IMR-90 (cell line): ENCODE measurements at regions not wholly inside any gene's neighbourhood (a gene's known extent, or its start where the extent isn't known, plus 50 kb on each side); places are given as distances from the start of the nearest gene placed in this dataset.

Experiments used
- ATAC-seq: fragments of 200-7000 bp; cut with Tn5 transposase; 2 replicates; pipeline ENCODE4 v1.9.1; 2020; ENCODE audit warnings: low read depth, mild to moderate bottlenecking, moderate library complexity
- BruUV-seq: library from RNA; stranded (reverse); fragments of 400-500 nt; replicated peaks from 2 replicates; lab custom pipeline; 2021; lab: Mats Ljungman, UMichigan
- CTCF ChIA-PET: fragments of 300-600 bp; formaldehyde crosslinking; extraction: SDS; loops from one replicate; lab custom pipeline; 2021; ENCODE audit warnings: antibody characterized with exemption; lab: Yijun Ruan, JAX
- POLR2A ChIA-PET: fragments of 300-600 bp; sonication (Branson Sonifier 250); formaldehyde crosslinking; loops from one replicate; lab custom pipeline; 2022; ENCODE audit warnings: antibody characterized with exemption; ENCODE audit not compliant: unreplicated experiment; lab: Charles Lee
- DNase-seq: peaks from one replicate; pipeline ENCODE4 v3.0.0; 2013
- H2AFZ ChIP-seq: replicated peaks from 2 replicates; pipeline ENCODE3; 2013; ENCODE audit warnings: low read length, mild to moderate bottlenecking; ENCODE audit not compliant: poor library complexity
- H2AK5ac ChIP-seq: 2 replicates; pipeline ENCODE4 v1.6.1; 2013; ENCODE audit warnings: low read depth, low read length, inconsistent platforms
- H2AK9ac ChIP-seq: replicated peaks from 2 replicates; pipeline ENCODE3; 2013; ENCODE audit warnings: mild to moderate bottlenecking, low read depth, low read length, moderate library complexity; ENCODE audit not compliant: poor library complexity
- H2BK120ac ChIP-seq: 2 replicates; pipeline ENCODE4 v1.6.1; 2013; ENCODE audit warnings: low read depth, low read length, inconsistent platforms
- H2BK15ac ChIP-seq: 3 replicates; pipeline ENCODE4 v1.6.1; 2013; ENCODE audit warnings: low read depth, low read length, inconsistent platforms
- H2BK20ac ChIP-seq: 2 replicates; pipeline ENCODE4 v1.6.1; 2013; ENCODE audit warnings: low read depth, mild to moderate bottlenecking, inconsistent platforms, low read length, moderate library complexity
- H2BK5ac ChIP-seq: 2 replicates; pipeline ENCODE4 v1.6.1; 2013; ENCODE audit warnings: mild to moderate bottlenecking, low read depth, low read length, inconsistent platforms; ENCODE audit not compliant: poor library complexity, severe bottlenecking
- H3K14ac ChIP-seq: replicated peaks from 2 replicates; pipeline ENCODE4 v1.6.1; 2013; ENCODE audit warnings: low read depth, low read length, inconsistent platforms
- H3K18ac ChIP-seq: 2 replicates; pipeline ENCODE4 v1.6.1; 2013; ENCODE audit warnings: low read depth, low read length, control low read depth
- H3K23ac ChIP-seq: 2 replicates; pipeline ENCODE4 v1.6.1; 2013; ENCODE audit warnings: low read depth, low read length, inconsistent platforms
- H3K27ac ChIP-seq: 2 replicates; pipeline ENCODE4 v1.5.1; 2013; ENCODE audit warnings: mild to moderate bottlenecking, control low read depth, low read length; ENCODE audit not compliant: insufficient read depth
- H3K27me3 ChIP-seq: 2 replicates; pipeline ENCODE4 v1.6.1; 2013; ENCODE audit warnings: low read length; ENCODE audit not compliant: control insufficient read depth, insufficient read depth
- H3K36me3 ChIP-seq: 2 replicates; pipeline ENCODE4 v1.6.1; 2013; ENCODE audit warnings: low read length, mixed read lengths; ENCODE audit not compliant: control insufficient read depth, insufficient read depth
- H3K4ac ChIP-seq: 2 replicates; pipeline ENCODE4 v1.6.1; 2013; ENCODE audit warnings: low read depth, low read length, inconsistent platforms
- H3K4me1 ChIP-seq: 2 replicates; pipeline ENCODE4 v1.6.1; 2013; ENCODE audit warnings: low read length, mixed read lengths; ENCODE audit not compliant: control insufficient read depth, insufficient read depth
- H3K4me2 ChIP-seq: 2 replicates; pipeline ENCODE4 v1.6.1; 2013; ENCODE audit warnings: low read depth, mild to moderate bottlenecking, control low read depth, low read length, moderate library complexity
- H3K4me3 ChIP-seq: 2 replicates; pipeline ENCODE4 v1.5.1; 2013; ENCODE audit warnings: low read depth, mild to moderate bottlenecking, control low read depth, low read length, moderate library complexity; ENCODE audit not compliant: insufficient read depth
- H3K56ac ChIP-seq: 2 replicates; pipeline ENCODE4 v1.6.1; 2013; ENCODE audit warnings: low read length, inconsistent platforms; ENCODE audit not compliant: insufficient read depth; ENCODE audit errors: extremely low read depth
- H3K79me1 ChIP-seq, 2 experiments: 2 replicates each; pipeline ENCODE4 v1.6.1; 2013; ENCODE audit warnings: low read length in 2 of 2, inconsistent platforms in 1 of 2, low read depth in 1 of 2
- H3K9ac ChIP-seq: 2 replicates; pipeline ENCODE4 v1.6.1; 2013; ENCODE audit warnings: low read depth, low read length, control low read depth
- H3K9me1 ChIP-seq: 2 replicates; pipeline ENCODE4 v1.6.1; 2013; ENCODE audit warnings: low read length, inconsistent platforms; ENCODE audit not compliant: insufficient read depth
- H3K9me3 ChIP-seq: 2 replicates; pipeline ENCODE4 v1.6.1; 2013; ENCODE audit warnings: low read length; ENCODE audit not compliant: control insufficient read depth, insufficient read depth
- H4K20me1 ChIP-seq: 2 replicates; pipeline ENCODE4 v1.6.1; 2013; ENCODE audit warnings: low read length, inconsistent platforms; ENCODE audit not compliant: insufficient read depth
- H4K5ac ChIP-seq: 2 replicates; pipeline ENCODE4 v1.6.1; 2013; ENCODE audit warnings: mild to moderate bottlenecking, low read depth, low read length, control low read depth
- H4K8ac ChIP-seq, 2 experiments: 2 replicates each; pipeline ENCODE4 v1.6.1; 2013; ENCODE audit warnings: low read depth in 2 of 2, low read length in 2 of 2, control low read depth in 1 of 2, inconsistent platforms in 1 of 2
- H4K91ac ChIP-seq: 2 replicates; pipeline ENCODE4 v1.6.1; 2013; ENCODE audit warnings: low read depth, low read length, inconsistent platforms; ENCODE audit not compliant: insufficient read depth
- BHLHE40 ChIP-seq: fragments of 150-350 bp; IDR thresholded peaks from 2 replicates; pipeline ENCODE4 v1.6.1; 2016; ENCODE audit warnings: mild to moderate bottlenecking, low read depth, low read length
- CHD1 ChIP-seq: IDR thresholded peaks from 2 replicates; pipeline ENCODE4 v1.6.1; 2012; ENCODE audit warnings: low read depth, low read length, improper control_type of control experiment
- CTCF ChIP-seq: conservative IDR thresholded peaks from 2 replicates; pipeline ENCODE4 v1.5.1; 2012; ENCODE audit warnings: mild to moderate bottlenecking, low read depth, low read length, improper control_type of control experiment
- ELK1 ChIP-seq: fragments of 150-350 bp; IDR thresholded peaks from 2 replicates; pipeline ENCODE4 v1.6.1; 2016; ENCODE audit warnings: low read depth, mild to moderate bottlenecking, low read length, moderate library complexity, borderline replicate concordance
- FOS ChIP-seq: fragments of 150-350 bp; IDR thresholded peaks from 2 replicates; pipeline ENCODE4 v1.6.1; 2016; ENCODE audit warnings: low read depth, low read length
- MAFK ChIP-seq: IDR thresholded peaks from 2 replicates; pipeline ENCODE4 v1.6.1; 2012; ENCODE audit warnings: low read depth, low read length, improper control_type of control experiment
- MAZ ChIP-seq: IDR thresholded peaks from 2 replicates; pipeline ENCODE4 v1.6.1; 2012; ENCODE audit warnings: low read depth, mild to moderate bottlenecking, low read length, improper control_type of control experiment, moderate library complexity, borderline replicate concordance
- POLR2A ChIP-seq: IDR thresholded peaks from 2 replicates; pipeline ENCODE4 v1.6.1; 2012; ENCODE audit warnings: mild to moderate bottlenecking, low read depth, low read length
- RAD21 ChIP-seq: IDR thresholded peaks from 2 replicates; pipeline ENCODE4 v1.6.1; 2012; ENCODE audit warnings: low read length, improper control_type of control experiment
- RCOR1 ChIP-seq: IDR thresholded peaks from 2 replicates; pipeline ENCODE4 v1.6.1; 2012; ENCODE audit warnings: mild to moderate bottlenecking, low read length, improper control_type of control experiment; ENCODE audit not compliant: insufficient replicate concordance
- RFX5 ChIP-seq: IDR thresholded peaks from 2 replicates; pipeline ENCODE4 v1.8.0; 2012; ENCODE audit warnings: low read depth, mild to moderate bottlenecking, low read length, moderate library complexity
- SMC3 ChIP-seq: fragments of 150-350 bp; IDR thresholded peaks from 2 replicates; pipeline ENCODE4 v1.6.1; 2016; ENCODE audit warnings: low read depth, mild to moderate bottlenecking, antibody characterized with exemption, low read length, moderate library complexity
- USF2 ChIP-seq: fragments of 150-350 bp; IDR thresholded peaks from 2 replicates; pipeline ENCODE4 v1.6.1; 2017; ENCODE audit warnings: mild to moderate bottlenecking, antibody characterized with exemption, low read length, low read depth
- WGBS, 2 experiments: methylation state at CpG; one replicate each; pipeline versions ENCODE4 v1.1.5 to v1.1.7; 2013; ENCODE audit warnings: missing lambda C conversion rate in 2 of 2; ENCODE audit not compliant: insufficient read length in 1 of 2; ENCODE audit errors: extremely low coverage in 2 of 2; 5-methylcytosine and 5-hydroxymethylcytosine counted together
- dilution Hi-C: fragments of 300-500 bp; cut with HindIII; formaldehyde crosslinking; loops from one replicate; pipeline ENCODE4 v1.14.3; 2018; ENCODE audit warnings: low sequenced_read_pairs; ENCODE audit not compliant: unreplicated experiment
- in situ Hi-C: fragments of 300-500 bp; cut with MboI; formaldehyde crosslinking; loops from 3 replicates; pipeline ENCODE4 v1.14.3; 2019; ENCODE audit warnings: low sequenced_read_pairs, inconsistent platforms, mixed read lengths
- intact Hi-C: fragments of 100-400 bp; cut with micrococcal nuclease; formaldehyde crosslinking; loops from 2 replicates; pipeline ENCODE4 v1.10.0; 2022

GRCh38 chr6:167570460-167571400, 245.8 kb downstream of the TTLL2 start:
- Histone ChIP-seq H3K9me1 (no peaks in the 10 kb centered on the region), H3K79me1 (no peaks in the 10 kb centered on the region), H2AFZ (no peak overlapping the region), H3K9me3 (peaks cover 70% of the 10 kb centered on the region), H2AK5ac (no peak overlapping the region), H3K56ac (no peak overlapping the region), H2BK20ac (no peak overlapping the region), H3K27ac (no peak overlapping the region), H3K9ac (no peak overlapping the region), H3K27me3 (no peaks in the 10 kb centered on the region), H3K4ac (no peak overlapping the region), H2AK9ac (no peak overlapping the region), H2BK15ac (no peak overlapping the region), H2BK5ac (no peak overlapping the region), H3K4me1 (no peaks in the 10 kb centered on the region), H3K23ac (no peak overlapping the region), H3K14ac (no peak overlapping the region), H4K91ac (no peak overlapping the region), H3K18ac (no peak overlapping the region), H4K8ac (no peak overlapping the region), H4K5ac (no peak overlapping the region), H3K36me3 (no peaks in the 10 kb centered on the region), H3K4me2 (no peak overlapping the region), H3K4me3 (no peak overlapping the region), H2BK120ac (no peak overlapping the region), H4K20me1 (no peaks in the 10 kb centered on the region)
- ATAC-seq (no peak), DNase-seq (no peak)
- CTCF ChIA-PET = no interaction called here
- in situ Hi-C loops = no loop called here
- no TSS peak for BruUV-seq
- intact Hi-C loops = no loop called here
- dilution Hi-C loops = no loop called here
- POLR2A ChIA-PET = no interaction called here
- 77% methylated on average over 13 of the region's 25 CpGs; no CpG with 5 or more reads in 1 of the 2 experiments for WGBS, 2 experiments
- TF ChIP-seq POLR2A (no peak), FOS (no peak), MAZ (no peak), BHLHE40 (no peak), RFX5 (no peak), CTCF (no peak), USF2 (no peak), MAFK (no peak), ELK1 (no peak), RAD21 (no peak), SMC3 (no peak), CHD1 (no peak), RCOR1 (no peak)
